G401 (cell line): ENCODE measurements at regions not wholly inside any gene's neighbourhood (a gene's known extent, or its start where the extent isn't known, plus 50 kb on each side); places are given as distances from the start of the nearest gene placed in this dataset.
A peak's percentile ranks its signal among the peaks of the same experiment; 100 is the strongest.
"Not testable (repeated sequence)": the region's sequence is repeated elsewhere in the genome, so short reads cannot be mapped to it uniquely, and the experiment has no call there.

ENCODE experiments used
- DNase-seq: peaks from one replicate; pipeline ENCODE4 v3.0.0-alpha.2; 2015; ENCODE audit warnings: low spot score
- in situ Hi-C: cut with HindIII; loops from 2 replicates; pipeline ENCODE4 v1.10.0; 2016; ENCODE audit warnings: low sequenced_read_pairs, mixed read lengths

DNA sequence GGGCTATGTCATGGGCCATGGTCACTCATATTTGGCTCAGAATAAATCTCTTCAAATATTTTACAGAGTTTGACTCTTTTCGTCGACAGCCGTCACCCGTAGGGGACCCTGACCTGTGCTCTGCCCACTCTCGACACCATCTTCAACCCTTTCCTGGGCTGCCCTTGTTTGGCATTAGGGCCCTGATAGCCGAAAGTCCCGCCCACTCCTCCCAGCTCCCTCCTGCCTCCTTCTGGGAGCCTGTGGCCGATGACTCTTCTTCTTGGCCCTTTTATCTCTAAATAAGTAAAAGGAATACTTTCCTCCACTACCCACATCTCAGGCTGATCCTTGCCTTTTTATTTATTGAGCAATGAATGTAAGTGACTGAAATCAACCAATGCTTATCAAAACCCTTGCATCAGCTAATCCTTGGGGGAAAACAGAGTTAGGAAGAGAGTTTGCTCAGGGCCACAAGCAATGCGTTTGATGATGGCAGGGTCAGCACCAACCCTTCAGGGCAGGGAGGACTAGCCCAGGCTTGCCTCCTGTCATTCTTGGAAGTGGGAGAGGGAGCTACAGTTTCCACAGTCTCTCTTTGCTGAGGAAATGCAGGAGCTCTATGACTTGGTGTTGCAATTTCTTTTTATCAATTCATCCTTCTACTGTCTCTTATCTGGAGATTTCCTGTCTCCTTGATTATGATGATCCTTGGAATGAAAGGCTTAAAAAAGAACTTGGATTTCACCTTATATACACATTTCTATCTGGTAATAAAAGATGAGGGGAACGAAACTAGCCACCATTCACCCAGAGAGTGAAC lies 218.2 kb upstream of the PODXL start:
- in situ Hi-C loops = no loop called here
- no peak for DNase-seq

DNA sequence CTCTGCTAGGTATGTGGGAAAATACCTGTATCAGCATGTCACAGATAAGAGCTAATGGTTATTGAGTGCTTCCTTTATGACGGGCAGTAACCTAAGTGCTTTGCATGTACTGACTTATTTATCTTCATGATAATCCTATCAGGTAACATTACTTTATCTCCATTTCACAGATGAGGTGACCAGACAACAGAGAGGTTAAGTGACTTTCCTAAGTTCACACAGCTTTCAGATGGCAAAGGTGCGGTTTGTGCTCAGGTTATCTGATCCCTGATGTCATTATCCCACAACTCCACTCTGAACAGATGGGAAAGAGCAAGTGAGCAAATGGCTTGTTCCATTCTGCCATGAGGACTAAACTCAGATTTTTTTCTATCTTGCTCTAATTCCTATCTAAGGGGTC lies 217.0 kb upstream of the PODXL start:
- in situ Hi-C loops = no loop called here
- no peak for DNase-seq

DNA sequence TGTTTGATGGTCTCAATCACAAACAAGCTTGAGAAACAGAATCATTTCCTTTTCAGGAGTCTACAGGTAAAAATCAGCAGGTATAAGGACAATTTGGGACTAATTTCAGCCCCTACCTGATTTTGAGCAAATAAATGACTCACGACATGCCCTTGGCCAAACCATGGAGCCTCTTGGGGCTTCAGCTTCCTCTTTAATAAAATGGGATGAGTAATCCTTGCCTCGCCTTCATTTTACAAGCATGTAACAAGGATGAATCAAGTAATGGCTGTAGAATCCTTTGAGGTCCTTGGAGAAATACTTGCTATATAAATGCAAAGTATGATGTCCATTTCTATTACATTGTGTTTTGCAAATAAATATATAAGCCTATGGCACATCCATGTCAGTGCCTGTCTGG lies 212.8 kb upstream of the PODXL start:
- in situ Hi-C loops = no loop called here
- no peak for DNase-seq

DNA sequence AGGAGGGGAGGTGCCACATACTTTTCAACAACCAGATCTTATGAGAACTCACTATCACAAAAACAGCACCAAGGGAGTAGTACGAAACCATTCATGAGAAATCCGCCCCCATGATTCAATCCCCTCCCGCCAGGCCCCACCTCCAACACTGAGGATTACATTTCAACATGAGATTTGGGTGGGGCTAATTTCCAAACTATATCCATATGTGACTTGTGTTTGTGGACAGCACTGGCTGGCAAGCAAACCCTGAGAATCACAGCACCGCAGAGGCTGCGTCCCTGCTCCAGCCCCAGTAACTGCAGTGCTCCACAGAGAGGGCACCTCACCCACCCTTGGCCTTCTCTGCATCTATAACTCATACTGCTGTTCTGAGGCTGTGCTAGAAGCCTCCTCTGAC lies 211.2 kb upstream of the PODXL start:
- no peak for DNase-seq
- in situ Hi-C loops = no loop called here

DNA sequence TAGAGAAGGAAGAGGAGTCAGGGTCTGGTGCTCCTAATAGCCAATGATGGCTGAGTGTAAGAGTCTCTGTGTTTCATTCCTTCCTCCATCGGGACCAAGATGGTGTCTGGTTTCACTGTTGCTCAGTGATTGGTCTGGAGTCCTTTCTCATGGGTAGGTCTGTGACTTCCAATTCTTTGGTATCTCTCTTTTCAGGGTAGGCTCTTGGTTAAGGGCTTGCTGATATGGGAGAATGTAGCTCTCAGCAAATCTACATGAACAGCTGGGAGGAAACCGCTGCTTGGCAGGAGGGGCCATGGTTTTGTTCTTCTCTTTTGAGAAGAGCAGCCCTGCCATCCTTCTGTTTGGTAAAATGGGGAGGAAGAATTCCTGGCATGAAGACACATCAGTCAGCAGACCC lies 209.1 kb upstream of the PODXL start:
- in situ Hi-C loops = no loop called here
- no peak for DNase-seq

DNA sequence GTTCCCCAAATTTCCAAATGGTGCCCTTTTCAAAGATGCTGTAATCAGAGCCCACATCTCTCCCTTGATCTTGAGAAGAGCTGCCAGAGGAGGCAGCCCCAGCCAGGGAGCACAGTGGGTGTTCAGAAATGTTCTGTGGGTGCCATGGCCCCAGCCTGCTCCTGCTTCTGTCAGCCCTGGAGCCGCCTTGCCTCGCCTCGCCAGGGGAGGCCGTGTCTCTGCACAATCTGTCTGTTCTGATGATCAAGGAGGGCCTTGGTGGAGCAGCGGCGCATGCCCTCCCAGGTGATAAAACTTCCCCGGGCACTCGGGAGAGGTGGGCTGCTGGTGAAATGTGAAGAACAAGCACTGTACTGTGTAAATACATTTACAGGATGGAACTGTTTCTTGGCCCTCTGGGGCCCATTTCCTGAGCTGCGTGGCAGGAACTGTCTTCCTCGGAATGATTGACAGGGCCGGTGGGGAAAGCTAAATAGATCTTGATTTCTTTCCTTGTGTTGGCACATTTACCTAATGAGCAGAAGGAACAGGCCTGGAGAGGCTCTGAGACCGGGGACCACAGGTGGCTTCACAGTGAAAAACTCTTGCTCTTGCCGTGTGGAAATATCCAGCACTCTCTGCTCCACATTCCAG lies 207.8 kb upstream of the PODXL start:
- DNase-seq = no peak
- in situ Hi-C loops = no loop called here

DNA sequence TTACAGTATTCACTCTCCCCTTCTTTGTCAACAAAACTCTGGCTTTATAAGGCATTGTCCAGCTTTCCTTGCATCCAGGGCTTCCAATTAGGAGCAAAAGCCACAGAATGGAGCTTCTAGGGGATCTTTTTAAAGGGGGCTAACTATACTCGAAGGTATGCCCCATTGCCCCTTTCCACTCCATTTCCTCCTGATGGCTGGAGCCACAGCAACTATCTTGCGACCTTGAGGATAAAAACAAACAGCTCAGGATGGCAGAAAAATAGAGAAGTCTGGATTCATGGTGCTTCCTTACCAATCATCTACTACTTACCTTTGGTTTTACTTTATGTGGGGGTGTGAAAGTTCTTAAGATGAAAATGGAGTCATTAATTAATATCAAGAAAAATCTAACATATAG lies 206.3 kb upstream of the PODXL start:
- in situ Hi-C loops = no loop called here
- DNase-seq = no peak

DNA sequence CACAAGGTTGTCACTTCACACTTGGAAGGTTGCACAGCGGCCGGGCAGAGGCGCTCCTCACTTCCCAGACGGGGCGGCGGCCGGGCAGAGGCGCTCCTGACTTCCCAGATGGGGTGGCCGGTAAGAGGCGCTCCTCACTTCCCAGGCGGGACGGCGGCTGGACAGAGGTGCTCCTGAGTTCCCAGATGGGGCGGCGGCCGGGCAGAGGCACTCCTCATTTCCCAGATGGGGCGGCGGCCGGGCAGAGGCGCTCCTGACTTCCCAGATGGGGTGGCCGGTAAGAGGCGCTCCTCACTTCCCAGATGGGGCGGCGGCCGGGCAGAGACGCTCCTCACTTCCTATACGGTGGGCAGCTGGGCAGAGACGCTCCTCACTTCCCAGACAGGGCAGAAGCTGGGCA lies 199.4 kb upstream of the PODXL start:
- DNase-seq, in situ Hi-C loops: not testable (repeated sequence)

DNA sequence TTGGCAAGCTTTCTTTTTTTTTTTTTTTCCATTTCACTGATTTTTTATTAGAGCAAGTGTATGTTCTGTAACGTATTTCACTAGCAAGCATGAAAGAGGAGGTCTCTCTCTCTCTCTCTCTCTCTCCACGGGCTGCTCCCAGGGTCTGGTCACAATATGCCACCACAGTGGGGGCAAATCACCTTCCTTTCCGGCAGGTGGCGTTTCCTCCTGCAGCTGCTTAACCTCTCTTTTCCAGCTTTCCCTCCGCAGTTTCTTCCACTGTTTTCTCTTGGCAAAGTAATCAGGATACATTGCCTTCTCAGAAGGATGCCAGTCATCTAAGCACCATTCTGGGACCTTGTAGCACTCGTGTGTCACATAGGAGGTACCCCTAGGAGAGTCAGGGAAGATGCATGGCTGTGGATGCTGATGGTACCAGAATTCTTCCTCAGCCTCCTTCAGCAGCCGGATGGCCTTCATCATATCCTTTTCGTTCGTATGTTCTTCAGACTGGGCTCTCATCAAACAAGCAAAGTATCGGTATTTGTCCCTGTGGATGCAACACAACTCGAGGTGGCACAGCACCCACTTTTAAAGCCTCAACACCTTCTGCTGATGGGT lies 197.3 kb upstream of the PODXL start:
- in situ Hi-C loops = no loop called here
- DNase-seq = no peak

DNA sequence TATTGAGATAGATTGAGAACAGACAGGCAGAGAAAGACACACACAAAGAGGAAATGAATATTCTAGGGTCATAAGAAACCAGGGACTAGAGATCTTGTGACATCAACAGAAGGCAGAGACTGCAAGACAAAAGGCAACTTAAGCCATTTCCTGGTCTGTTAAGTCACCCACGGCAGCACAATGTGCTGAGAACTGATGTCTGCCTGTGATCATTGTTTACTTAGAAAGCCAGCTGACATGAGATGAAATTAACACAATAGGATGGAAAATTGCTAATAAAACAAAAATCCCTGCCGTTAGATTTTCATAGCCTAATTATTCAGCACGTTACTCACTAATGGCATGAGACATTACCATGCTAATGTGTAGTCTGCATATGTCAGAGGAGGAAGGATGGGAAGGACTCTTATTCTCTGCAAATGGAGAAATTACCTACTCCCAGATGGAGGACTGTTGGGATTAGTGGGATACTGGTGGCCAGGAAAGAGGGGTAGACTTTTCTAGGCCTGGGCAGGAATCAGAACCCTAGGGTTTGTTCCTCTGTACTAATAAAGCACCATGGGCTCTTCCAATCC lies 191.3 kb upstream of the PODXL start:
- no peak for DNase-seq
- in situ Hi-C loops = no loop called here

DNA sequence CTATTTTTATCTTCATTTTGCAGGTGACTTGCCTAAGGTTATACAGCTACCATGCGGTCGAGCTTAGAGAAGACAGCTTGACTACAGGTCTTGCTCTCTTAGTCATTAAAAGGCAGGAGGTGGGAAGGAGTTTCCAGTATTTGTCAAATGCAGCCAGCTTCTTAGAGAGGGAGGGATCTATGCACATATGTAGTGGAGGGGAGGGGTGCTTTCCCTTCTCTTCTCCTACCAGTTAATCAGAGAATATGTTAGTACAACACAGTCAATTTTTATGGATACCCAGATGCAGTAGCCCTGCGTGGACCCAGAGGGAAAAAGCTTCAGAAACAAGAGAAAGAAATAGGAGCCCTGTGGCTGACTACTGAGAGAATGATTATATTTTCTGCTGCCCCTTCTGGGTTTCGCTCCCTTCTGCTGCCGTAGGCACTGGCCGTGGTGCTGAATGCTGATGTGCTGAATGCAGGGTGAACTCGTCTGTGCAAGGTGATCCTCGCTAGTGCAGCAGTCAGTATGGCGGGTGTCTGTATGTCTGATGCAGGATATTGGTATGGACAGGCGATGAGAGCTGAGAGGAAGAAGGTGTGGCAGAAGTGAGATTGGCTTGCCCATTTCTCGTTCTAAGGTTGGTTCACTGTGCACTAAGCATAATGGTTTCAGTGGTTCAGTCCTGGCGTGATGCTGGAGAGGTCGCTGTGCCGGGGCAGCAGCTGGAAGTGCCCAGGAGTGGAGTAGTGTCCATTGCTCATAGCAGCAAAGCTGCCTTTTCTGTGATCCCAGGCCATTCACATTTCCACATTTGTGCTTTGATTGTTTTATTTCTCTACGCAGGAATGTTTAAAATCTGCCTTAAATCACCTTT lies 189.2 kb upstream of the PODXL start:
- no peak for DNase-seq
- in situ Hi-C loops = no loop called here

DNA sequence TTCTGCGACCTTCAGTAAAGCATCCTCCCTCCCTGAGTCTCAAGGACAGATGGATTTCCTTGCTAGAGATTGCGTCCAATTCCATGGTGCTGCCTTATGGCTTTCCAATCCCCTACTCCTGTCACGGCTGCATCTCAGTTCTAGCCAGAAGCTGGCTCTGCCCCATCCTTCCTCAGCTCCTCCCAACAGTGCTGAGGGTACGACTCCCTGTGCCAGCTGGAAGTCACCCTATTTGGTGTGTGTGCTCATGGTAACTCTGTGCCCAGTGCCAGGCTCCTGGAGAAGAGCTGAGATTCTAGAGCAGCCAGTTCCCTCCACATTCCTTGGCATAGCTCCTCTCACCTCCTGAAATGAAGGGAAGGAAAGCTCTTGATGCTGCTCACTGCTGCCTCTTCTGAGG lies 185.0 kb upstream of the PODXL start:
- DNase-seq = peak; percentile 97
- in situ Hi-C loops = no loop called here

DNA sequence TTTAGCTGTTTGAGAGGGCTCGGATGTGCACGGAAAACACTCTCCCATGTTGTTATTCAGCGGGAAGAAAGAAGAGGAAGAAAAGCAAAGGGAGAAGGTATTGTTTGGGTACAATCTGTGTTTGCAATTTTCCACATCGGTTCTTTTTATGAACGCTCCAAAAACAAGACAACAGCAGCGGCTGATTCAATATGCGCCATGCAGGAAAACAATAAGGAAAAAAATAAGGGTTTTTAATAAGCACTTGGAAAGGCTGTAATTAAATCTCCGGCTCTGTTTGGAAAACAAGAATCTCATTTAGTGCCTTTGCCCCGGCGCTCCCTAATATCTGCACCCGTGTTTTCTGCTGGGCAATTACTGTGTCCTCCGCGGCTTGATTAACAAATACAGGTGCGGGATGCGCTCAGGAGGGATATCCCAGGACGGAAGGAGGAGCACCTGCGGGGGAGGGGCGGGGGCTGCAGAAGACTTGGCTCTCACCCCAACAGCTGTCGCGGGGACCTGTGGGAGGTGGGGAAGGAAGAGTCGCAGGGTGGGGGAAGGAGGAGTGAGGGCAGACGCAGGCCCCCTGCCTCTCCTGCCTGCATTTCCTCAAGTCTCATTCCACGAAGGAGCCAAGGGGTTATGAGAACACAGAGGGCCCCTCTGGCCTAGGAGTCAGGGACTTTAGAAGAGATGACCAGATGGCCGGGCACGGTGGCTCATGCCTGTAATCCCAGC lies 181.5 kb upstream of the PODXL start:
- in situ Hi-C loops = no loop called here
- DNase-seq = no peak

DNA sequence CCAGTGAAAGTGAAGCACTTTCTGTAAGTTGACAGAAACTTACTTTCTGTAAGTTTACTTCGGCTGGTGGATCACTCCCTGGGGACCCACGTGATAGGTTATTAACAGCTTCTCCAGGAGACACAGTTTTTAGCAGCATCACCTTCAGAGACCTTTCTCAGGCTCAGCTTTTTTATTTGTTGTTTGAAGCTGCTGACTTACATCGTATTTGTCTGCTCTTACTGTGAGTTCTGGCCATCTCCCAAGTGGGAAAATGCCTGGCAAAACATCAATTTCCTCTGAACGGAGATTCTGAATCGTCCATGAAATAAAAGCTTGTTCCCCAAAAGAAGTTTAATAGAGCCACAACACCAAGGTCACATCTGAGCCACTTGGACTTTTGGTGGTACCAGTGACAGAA lies 178.7 kb upstream of the PODXL start:
- in situ Hi-C loops = no loop called here
- DNase-seq = no peak

DNA sequence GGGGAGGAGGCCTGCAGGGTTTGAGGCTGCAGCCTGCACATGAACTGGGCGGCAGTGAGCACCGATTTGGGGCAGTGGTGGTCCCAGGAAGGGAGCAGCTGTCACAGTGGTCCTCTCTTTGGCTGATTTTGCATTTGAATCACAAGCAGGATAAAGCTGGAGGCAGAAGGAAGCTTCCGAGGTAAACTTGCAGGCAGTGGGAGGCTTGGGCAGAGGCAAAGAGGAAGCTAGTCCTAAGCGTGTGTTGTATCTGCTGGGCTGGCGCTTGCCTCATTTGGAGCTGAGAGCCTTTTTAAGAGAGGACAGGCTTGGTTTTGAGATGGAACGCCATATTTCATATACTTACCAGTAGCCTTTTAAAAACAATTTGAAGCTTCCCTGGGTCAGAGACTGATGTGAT lies 177.2 kb upstream of the PODXL start:
- in situ Hi-C loops = no loop called here
- no peak for DNase-seq

DNA sequence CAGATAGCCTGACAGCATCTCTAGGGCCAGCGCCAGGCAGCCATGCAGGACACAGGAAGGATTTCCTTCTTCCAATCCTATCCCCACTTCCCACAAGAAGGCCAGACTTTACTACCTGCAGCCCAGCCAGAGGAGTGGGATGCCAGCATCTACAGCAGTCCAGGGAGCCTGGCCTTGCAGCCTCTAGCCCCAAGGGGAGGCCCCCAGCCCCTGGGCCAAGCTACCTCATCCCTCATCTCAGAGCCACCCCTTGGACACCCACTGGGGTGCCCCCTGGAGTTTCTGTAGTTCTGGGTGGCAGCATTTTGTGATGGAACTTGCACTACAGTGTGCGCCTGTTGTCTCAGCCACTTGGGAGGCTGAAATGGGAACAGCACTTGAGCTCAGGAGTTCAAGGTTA lies 170.8 kb upstream of the PODXL start:
- DNase-seq = no peak
- in situ Hi-C loops = no loop called here

DNA sequence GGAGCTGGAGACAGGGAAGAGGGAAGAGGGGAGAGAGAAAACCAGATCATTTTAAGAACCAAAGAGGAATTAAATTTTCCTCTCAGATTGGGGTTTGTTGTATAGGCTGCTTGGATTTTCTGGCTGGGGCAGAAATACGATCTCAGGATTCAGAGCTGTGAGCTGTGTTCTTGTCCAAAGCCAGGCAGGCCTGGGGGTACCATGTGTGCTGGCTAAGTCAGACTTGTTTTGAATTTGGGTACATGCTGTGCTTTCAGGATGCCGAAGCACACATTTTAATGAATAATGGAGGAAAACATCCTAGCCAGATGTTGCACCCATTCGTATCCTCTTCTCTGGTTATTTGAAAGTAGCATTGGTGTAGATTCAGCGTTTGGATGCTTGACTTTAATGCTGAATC lies 170.3 kb upstream of the PODXL start:
- in situ Hi-C loops = no loop called here
- DNase-seq = no peak

DNA sequence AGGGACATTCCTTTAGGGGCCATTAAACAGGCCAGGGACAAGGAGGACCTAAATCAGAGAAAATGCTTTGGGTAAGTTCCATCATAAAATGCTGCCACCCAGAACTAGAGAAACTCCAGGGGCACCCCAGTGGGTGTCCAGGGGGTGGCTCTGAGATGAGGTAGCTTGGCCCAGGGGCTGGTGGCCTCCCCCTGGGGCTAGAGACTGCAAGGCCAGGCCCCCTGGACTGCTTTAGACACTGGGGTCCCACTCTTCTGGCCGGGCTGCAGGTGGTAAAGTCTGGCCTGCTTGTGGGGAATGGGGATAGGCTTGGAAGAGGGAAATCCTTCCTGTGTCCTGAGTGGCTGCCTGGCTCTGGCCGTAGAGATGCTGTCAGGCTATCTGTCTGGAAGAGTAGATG lies 169.6 kb upstream of the PODXL start:
- DNase-seq = no peak
- in situ Hi-C loops = no loop called here

DNA sequence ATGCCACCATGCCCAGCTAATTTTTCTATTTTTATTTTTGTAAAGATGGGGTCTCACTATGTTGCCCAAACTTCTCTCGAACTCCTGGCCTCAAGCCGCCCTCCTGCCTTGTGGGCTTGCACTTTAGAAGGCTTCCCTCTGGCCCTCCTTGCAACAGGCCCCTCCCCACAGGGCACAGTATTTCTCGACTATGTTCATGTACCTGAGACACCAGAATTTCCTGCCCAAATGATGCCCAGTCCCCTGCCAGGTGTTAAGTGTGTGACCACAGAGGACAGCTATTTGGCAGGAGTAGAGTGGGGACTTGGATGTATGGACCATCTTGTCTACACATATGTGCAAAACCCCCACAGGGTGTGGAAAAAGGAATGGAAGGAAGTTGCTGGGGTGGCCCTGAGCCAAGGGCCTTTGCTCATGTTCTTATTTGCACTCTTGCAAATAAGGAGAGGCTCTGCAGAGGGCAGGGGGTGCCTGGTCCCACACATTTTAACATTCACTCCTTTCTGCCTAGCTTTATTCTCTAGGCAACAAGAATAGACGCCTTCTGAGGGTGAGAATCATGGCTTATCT lies 168.4 kb upstream of the PODXL start:
- no peak for DNase-seq
- in situ Hi-C loops = no loop called here
